H1 (cell line): ENCODE measurements at regions not wholly inside any gene's neighbourhood (a gene's known extent, or its start where the extent isn't known, plus 50 kb on each side); places are given as distances from the start of the nearest gene placed in this dataset.

Experiments used
- CBX5 ChIP-seq: fragments of 300-800, 300-1000 bp; sonication (generic); IDR thresholded peaks from 2 replicates; pipeline ENCODE4 v1.7.1; 2016; ENCODE audit warnings: antibody characterized with exemption, low read length, low read depth
- EP300 ChIP-seq, 2 experiments: IDR thresholded peaks; 1 replicate in 1 of 2; 2 replicates in 1 of 2; pipeline ENCODE4 v1.6.1; 2011 to 2012; ENCODE audit warnings: low read depth in 2 of 2, low read length in 2 of 2, mild to moderate bottlenecking in 2 of 2, borderline replicate concordance in 1 of 2, inconsistent platforms in 1 of 2, moderate library complexity in 1 of 2
- GABPA ChIP-seq: IDR thresholded peaks from 2 replicates; pipeline ENCODE4 v1.6.1; 2011; ENCODE audit warnings: mild to moderate bottlenecking, low read length, moderate library complexity, borderline replicate concordance; ENCODE audit not compliant: insufficient read depth
- SIN3A ChIP-seq, 2 experiments: IDR thresholded peaks in 1 of 2; conservative IDR thresholded peaks in 1 of 2; 2 replicates each; pipeline ENCODE4 v1.6.1; 2011 to 2012; ENCODE audit warnings: low read length in 2 of 2, improper control_type of control experiment in 1 of 2, low read depth in 1 of 2, mild to moderate bottlenecking in 1 of 2
- TBP ChIP-seq: IDR thresholded peaks from 2 replicates; pipeline ENCODE4 v1.6.1; 2011; ENCODE audit warnings: low read depth, low read length, improper control_type of control experiment

- no peak for TF ChIP-seq TBP
- TF ChIP-seq GABPA, result no peak
- no peak for TF ChIP-seq CBX5
- TF ChIP-seq EP300 (IDR thresholded peaks at IDR 0.05; ENCODE audit: borderline replicate concordance in 1 of 2, low read depth in 2 of 2, low read length in 2 of 2), result no peak
- TF ChIP-seq SIN3A (conservative IDR thresholded peaks at IDR 0.05 in 1 of 2, IDR thresholded peaks at IDR 0.05 in 1 of 2; ENCODE audit: low read depth in 1 of 2, low read length in 2 of 2), result no peak
- TF ChIP-seq, all 59 proteins: peak for 0
Measured at GRCh38 chr4:4671774-4672349, 130.0 kb upstream of the STX18 start (continued).
